ENCODE measurements at regions not wholly inside any gene's neighbourhood (a gene's known extent, or its start where the extent isn't known, plus 50 kb on each side); places are given as distances from the start of the nearest gene placed in this dataset.

- Histone ChIP-seq H3K36me3 (ENCODE audit: control insufficient read depth in 2 of 2, extremely low read depth in 1 of 2, insufficient read depth in 1 of 2, low read length in 1 of 2) (no peaks in the 10 kb centered on the region), H3K9me3 (no peaks in the 10 kb centered on the region), H3K27ac (ENCODE audit: low read length) (no peak overlapping the region), H3K4me3 (ENCODE audit: control insufficient read depth in 1 of 2, extremely low read depth in 1 of 2, low read length in 1 of 2) (no peak overlapping the region), H3K4me1 (ENCODE audit: control insufficient read depth in 1 of 2, extremely low read depth in 1 of 2, insufficient read depth in 2 of 2, low read length in 2 of 2) (no peaks in the 10 kb centered on the region), H3K27me3 (replicated peaks in 1 of 2; ENCODE audit: control insufficient read depth in 2 of 2, extremely low read depth in 1 of 2, insufficient read depth in 2 of 2, low read length in 1 of 2) (no peaks in the 10 kb centered on the region)
- POLR2A ChIA-PET: interaction anchor here in 1 of 2 donors (0.6 kb wide), 1 partner anchor 1448 kb away, joined by 3 read pairs; no protein-coding TSS in a partner anchor
- Mint-ChIP-seq H3K9me3 (peaks cover 8 to 13% (median 9%) of the 10 kb centered on the region in 3 donors), H3K4me3 (no peak overlapping the region), H3K27me3 (peaks cover 12 to 23% of the 10 kb centered on the region in 2 donors), H3K36me3 (no peaks in the 10 kb centered on the region), H3K4me1 (no peaks in the 10 kb centered on the region), H3K27ac (no peak overlapping the region)
- CTCF ChIA-PET: interaction anchor here in 1 of 2 donors (0.5 to 0.7 kb wide), 2 partner anchors 14 to 48 kb away, joined by 7 to 8 read pairs; no protein-coding TSS in a partner anchor
- no CpG with 5 or more reads among the region's 3 CpGs for WGBS (ENCODE audit: insufficient coverage)
- ATAC-seq (replicated peaks in 1 of 4) (no peak), DNase-seq (no peak)
Measured at GRCh38 chr10:58462863-58463507, 49.7 kb upstream of the BICC1 start.
